Stimulated activated CD4-positive, alpha-beta T cell treated with anti-CD3 and anti-CD28 coated beads, Interleukin-15, amount 100 ng/mL, for 1 hour (primary cell): ENCODE measurements at regions not wholly inside any gene's neighbourhood (a gene's known extent, or its start where the extent isn't known, plus 50 kb on each side); places are given as distances from the start of the nearest gene placed in this dataset.

Experiments used
- DNase-seq, 2 donors: peaks; one replicate each; pipeline ENCODE4 v3.0.0-alpha.2; 2020; ENCODE audit warnings: low read depth in 1 of 2, low spot score in 1 of 2

DNA sequence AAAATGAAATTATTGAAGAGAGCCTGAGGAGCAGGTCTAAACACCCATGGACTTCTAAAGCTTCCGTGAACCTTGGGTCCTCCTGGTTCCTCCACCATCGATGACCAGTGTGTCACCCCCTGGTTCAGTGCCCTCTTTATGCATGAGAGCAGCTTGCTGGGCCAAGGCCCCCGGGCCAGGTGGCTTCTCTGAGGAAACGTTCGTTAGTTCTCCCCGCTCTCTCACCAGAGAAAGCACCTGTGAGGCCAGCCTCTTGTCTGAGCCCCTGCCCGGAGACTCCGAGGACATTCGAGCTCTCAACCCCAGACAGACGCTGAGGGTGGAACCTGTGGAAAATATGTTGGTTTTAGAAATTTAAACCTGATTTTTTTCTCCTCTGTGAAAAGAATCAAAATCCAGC, 92.4 kb downstream of the GLI2 start:
- DNase-seq = no peak

DNA sequence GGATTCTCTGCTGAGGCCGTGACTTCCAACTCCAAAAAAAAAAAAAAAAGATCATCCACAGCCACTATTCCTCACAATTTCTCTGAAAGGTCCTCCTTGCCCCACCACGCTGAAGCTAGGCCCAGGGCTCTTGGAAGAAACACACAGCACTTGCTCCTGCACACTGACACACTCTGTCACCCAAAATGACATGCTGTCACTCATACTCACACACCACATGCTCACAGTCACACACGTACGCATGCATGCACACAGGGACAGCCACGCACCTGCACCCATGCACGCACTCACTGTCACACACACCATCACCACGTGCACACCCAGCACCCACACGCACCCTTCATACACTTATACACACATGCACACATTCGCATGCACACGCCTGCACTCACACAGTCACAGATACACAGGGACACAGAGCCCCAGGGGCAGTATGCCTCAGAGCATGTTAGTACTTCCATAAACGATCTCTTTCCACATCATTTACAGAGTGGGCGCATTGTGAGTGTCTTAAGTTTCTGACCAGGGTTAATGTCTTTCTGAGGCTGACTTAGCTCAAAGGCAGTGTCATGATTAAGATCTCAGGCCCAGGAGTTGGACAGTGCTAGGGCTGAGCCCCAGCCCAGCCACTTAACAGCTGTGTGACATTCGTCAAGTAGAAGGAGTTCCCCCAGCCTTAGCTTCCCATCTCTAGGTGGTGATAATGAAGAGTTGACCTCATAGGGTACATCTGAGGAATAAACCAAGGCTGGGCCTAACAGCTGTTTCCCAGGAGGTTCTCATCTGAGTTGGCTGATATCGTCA, 93.4 kb downstream of the GLI2 start:
- DNase-seq = no peak

DNA sequence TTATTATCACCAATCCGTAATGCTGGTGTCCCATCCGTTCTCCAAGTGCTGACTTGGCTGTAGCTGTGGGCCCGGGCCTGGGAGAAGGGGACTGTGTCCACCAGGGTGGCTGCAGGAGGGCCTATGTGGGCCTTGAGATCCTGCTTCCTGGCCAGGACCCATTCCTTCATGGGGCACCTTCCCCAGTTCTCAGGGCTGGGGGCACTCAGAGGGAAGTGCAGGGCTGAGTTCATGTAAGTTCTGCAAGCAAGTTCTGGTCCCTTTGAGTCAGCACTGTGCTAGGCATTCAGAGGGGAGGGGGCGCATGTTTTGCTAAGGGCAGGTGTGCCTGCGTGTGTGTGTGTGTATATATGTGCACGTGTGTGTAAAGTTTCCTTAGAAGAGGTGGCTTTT, 94.0 kb downstream of the GLI2 start:
- DNase-seq = no peak

DNA sequence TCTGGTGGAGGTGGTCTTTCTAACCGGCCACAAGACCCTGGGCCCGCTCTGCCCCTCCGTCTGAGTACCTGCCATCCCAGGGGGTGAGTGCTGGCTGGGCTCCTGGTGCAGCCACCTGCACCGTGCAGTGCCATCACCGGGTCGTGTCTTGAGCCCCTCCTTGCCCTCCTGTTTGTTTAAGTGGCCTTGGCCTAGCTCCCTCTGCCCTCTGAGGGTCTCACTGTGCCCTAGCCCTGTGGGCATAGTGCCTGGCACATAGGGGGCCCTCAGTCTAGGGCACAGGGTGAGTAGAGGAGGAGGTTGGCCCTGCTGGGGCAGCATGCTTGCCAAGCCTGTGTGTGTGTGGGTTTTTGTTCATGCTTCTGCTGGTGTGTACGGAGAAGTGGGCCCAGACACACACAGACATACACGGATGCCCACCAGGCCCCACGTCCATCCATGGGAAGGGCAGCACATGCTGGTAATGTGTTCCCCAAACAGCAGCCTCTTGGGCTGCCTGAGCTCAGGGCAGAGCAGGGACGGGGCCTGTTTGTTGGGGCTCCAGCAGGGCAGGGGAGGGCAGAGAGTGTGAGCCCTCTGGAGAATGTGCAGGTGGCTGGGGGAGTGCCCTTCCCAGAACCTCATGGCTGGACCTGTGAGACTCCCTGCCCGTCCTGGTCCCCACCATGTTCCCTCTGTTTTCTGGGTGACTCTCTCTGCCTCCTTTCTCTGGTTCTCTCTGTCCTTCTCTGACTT, 94.6 kb downstream of the GLI2 start:
- no peak for DNase-seq

DNA sequence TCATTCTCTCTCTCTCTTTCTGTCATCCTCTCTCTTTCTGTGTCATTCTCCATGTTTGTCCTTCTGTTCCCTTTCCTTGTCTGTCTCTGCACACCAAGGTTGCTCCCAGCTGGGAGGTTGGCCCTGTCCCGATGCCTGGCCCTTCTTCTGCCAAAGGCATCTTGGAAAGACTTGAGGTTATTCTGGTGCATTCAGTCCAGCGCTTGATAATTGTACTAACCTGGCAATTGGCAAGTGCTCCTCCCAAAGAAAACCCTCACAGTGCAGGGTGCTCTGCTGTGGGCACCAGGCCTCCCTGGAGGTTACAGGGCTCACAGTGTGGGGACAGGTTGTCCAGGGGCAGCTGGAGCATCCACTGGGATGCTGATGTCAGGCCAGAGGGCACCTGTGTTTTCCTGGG, 95.4 kb downstream of the GLI2 start:
- DNase-seq = no peak

DNA sequence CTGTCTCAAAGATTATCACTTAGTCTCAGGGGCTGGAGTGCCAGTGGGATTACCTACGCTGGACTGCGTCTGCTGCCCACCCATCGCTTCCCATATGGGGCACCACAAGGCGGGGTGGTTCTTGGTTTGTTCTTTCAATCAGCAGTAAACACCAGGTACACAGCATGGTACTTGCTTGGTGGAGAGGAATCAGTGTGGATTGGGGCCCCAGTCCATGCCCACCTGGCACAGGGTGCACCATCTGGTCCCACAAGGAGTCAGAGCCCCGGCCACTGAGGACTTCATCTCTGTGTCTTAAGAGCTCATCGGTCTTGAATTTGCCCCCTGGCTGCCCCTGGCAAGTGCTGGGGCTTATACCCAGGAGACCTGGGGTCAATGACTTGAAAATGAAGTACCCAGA, 96.2 kb downstream of the GLI2 start:
- no peak for DNase-seq

DNA sequence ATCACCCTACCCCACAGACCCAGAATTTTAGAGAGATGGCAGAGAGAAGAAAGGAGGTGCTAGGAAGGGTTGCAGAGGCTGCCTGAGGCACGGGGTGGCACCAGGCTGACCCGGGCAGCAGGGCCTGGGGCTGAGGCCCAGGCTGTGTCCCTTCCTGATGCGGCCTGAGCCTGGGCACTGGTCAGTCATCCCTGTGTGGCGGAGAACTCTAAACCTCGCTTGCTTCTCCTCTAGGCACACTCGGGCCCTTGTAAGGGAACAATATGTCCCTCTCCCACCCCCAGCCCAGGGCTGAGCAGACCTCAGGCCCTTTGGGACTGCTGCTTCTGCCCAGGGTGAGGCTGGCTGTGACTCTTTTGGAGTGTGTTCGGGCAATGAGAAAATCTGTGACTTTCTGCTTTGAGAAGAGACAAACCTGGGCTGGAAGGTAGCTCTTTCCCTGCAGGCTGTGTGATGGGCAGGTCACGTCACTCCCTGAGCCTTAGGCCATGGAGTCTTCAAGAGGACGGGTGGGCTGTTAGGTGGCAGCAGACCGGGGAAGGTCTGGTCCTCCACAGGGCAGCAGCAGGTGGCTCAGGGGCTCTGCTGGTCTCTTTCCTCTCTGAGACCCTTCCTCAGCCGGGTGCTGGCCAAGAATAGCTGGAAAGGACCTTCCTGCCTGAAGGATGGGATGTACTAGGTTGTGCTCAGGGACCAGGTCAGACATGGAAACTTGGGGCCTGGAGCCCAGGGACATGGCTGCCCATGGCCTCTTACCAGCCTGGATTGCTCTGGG, 96.8 kb downstream of the GLI2 start:
- DNase-seq = no peak

DNA sequence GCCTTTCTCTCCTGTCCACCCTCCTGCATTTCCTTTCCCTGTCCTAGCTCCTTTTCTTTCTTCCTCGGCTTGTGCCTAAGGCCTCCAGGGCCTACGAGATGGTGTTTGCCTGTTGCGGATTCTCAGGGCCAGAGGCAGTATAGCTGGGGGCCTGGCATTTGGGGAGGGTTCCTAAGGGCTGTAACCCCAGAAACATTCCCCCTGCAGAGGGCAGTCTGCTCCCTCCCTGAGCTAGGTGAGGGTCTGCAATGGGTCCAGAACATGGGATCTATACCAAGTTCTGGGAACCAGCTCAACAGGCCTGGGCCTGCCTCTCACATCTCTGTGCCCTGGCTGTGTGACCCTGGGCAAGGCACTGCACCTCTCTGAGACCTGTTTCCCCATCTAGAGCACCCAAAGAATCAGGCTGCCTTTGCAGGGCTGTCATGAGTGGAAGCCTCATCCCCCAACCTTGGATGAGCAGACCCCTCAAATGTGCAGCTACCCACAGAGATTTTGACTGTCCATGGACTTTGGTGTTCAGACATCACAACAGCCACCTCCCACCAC, 97.5 kb downstream of the GLI2 start:
- DNase-seq = no peak

DNA sequence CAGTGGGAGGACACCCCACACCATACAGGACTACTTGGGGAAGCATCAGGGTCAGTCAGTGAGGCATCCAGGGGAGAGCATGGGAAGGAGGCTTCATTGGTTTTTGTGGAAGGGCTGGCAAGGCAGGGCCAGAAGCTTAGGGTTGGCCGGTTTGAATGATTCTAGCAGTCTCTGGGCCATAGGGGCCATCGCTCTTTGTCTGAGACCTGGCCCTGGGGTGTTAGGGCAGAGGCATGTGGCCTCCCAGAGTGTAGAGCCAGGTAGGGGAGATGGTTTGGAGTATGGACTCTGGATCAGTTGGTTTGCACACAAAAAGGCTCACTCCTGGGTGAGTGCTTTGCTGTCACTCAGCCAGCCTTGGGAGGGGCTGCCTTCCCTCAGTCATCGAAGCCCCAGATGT, 98.5 kb downstream of the GLI2 start:
- no peak for DNase-seq

DNA sequence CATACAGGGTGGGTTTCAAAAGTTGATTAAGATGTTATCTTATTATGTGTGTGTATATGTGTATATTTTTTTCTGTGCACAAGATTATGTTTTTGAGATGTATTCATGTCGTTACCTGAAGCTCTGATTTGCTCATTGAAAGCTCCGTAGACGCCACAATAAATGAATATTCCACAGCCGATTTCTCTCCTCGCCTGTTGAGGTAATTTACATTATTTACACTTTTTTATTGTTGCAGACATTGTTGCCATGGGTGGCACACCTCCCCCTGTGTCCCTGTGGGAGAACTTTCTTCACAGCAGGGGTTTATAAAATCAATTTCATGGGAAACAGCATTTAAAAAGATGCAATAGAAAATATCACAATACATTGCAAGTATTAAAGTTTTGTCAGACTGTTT, 100.6 kb downstream of the GLI2 start:
- no peak for DNase-seq

DNA sequence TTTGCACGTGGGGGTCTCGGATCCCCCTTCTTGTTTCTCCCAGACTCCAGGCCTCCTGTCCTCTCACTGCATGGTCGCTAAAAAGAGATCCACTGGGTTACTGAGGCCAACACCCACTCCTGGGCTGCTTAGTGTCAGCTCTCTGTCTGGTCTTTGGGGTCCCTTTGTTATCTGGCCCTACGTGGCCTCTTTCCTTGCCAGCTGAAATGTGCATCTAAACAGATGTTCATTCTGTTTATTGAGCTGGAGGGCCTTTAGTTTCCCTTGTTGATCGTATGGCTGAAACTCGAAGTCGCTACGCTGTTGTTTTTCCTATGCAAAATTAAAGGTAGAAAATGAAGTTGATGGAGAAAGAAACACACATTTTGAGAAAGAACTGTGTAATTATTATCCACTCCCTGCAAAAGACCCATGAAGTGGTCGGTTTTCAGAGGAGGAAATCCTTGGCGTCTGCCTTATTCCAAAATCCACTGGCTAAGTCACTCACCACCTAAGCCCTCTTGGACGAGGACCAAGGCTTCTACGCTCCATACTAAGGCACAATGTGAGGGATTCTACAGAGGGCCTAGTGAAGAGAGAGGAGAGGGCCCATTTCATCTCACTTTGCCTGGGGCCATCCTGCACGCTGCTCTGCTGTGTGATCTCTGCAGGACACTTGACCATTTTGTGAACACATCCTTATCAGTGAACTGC, 105.3 kb downstream of the GLI2 start:
- no peak for DNase-seq

DNA sequence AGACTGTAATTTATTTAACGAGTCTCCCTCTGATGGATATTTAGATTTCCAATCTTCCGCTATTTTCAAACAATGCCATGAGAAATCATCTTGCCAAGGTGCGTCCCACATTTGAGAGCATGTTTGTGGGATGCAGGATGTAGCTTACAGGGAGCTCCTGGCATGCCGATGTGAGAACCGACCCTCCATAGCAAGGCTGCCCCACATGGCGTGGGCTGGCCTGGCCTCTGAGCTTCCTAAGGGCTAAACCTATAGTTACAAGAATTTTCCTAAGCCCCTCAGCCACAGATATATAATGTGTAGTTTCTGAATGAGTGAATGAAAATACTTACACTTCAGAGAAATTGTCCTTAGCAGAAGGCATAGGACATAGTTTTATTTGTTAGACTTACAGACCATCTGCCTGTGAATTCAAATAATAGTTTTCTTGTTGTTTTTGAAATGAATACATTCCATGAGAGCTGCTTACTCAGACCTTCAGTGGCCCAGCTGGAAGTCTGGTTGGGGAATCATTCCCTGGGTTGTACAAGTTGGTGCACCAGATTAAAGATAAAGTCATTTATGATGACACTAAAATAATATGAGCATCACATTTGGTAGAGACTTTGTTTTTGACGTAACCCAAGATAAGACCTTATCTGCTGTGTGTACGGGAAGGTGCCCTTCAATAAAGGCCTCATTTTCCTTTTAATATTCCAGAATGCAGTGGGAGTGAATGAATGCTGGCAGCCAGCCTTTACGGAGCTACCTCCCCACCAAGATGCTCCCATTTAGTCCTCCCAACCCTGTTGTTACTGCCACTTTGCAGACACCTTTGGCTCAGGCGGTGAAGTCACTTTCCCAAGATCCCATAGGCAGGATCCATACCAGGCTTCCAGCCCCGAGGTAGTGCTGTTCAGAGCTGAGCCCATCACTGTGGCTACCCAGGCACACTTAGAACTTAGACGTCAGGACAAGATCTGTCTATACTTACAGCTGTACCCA, 107.1 kb downstream of the GLI2 start:
- no peak for DNase-seq

DNA sequence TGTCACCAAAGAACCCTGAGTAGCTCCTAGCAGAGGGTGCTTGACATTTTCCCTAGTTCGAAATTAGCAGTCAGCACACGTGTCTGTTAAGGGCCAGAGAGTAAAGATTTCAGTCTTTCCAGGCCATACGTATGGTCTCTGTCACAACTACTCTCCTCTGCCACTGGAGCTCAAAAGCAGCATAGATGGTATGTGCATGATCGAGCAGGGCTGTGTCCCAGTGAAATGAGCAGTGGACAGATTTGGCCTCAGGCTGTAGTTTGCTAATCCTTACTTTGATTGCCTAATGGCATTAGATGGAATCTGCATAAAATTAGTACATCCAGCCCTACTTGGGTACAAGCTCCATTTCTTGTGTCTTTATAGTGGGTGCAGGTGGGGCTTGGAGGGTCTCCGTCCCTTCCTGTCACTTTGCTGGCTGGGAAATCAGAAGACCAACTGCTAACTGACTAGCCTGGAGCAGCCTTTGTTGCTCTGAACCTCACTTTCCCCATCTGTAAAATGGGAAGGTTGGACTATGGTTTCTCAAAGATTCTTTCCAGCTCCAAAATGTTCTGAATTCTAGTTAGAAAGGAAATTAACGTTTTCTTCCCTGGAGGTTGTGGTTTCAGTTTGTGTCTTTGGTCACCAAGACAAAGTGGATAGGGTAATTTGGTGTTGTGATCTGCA, 108.5 kb downstream of the GLI2 start:
- DNase-seq = no peak

DNA sequence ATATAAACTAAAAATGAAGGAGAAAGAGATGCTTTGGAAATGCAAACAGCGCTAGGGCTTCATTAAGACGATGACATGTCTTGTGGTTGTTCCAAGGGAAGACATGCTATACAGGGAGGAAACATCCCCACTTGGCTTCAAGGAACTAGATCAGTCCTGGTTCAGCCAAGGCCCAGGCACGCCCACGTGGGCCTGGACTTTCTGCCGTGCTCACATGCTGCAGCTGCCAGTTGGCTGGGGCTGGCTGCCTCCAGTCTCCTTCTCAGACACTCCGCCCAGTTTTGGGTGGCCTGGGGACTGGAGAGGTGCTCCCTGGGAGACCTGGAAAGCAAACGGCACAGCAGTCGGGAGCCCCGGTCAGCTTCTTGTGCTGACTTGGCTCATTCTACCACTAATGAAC, 109.6 kb downstream of the GLI2 start:
- no peak for DNase-seq

DNA sequence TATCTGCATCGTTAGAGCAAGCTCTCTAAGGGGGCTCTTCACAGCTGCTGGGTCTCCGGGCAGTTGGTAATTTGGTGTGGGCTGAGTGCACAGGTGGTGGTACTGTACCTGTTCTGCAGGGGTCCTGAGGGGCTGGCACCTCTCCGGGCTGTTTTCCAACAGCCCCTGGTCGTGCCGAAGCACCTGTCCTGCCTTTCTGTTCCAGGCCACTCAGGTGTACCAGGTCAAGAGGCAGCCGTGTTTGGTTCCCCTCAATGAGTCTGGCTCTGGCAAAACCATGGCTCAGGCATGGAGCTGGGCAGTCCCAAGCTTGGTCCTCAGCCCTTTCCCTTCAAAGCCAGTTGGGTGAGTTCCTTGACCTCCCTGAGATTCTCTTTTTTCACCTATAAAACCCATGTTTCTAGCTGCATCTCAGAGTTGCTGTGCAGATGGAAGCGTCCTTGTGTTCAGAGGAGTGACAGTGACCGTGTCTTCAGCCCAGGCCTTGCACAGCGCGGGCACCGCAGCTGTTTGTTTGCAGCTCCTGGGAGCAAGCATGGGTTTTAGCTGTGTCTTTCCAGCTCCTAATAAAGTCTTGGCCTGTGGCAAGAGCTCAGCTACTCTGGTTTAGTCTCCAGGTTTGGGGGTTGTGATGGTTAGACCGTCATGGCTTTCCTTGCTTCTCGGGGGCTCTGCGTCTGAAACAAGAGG, 110.9 kb downstream of the GLI2 start:
- no peak for DNase-seq

DNA sequence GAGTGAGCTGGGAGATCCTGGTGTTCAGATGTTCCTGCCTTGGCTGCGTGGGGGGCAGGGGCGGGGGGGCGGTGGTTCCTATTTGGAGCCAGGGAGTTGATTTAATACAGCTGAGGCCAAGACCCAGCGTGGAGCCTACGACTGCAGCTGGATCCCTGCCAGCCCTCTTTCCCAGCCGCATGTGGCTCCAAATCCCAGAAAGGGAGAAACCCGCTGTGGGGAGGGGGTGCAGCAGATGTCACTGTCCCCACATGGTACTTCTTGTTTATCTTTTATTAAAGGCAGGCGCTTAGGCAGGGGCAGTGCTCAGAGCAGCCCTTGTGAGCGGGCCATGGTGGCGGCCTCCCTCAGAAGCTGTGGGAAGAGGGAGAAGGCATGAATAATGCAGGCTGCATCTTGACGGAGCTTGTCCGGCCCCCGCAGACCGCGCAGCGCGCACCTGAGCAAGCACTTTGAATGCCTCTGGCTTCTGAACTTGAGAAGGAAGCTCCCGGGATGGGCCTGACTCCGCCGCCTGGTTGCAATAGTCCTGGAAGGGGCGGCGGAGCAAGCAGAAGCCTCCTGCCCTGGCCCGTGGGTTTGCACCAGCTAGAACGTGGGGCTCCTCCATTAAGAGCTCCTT, 112.1 kb downstream of the GLI2 start:
- no peak for DNase-seq

DNA sequence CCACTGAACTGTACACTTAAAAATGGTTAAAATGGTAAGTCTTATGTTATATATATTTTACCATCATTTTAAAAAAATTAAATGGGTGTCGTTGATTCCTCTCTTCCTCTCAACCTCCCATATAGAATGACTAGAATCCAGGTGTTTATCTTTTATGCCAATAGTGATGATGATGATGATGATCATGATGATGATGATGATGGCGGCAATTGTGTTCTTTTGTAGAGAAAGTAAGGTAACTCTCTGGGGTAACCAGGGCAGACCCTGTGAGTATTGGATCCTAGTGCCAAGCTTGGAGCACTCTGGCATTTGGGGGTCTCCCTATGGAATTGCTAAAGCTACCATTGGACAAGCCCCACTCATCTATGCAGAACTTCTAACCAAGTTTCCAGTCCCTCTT, 113.6 kb downstream of the GLI2 start:
- no peak for DNase-seq

DNA sequence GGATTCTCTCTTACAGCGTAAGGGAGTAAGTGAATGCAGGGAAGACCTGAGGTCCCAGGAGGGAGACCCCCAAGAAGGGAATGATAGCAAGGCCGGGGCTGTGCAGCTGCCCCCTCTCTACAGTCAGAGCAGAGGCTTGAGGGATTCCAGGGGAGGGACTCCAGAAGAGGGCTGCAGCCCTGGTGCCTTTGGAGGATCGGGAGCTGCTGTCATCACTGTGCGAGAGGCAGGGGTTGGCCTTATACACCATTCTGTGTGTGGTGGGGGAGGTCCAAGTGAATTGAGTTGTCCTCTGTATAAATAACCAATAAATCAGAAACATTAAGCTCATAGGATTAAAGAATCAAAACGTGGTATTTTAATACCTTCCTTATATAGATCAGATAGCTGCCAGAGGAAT, 114.9 kb downstream of the GLI2 start:
- DNase-seq = no peak
